AG09309 (cell line): ENCODE measurements at regions not wholly inside any gene's neighbourhood (a gene's known extent, or its start where the extent isn't known, plus 50 kb on each side); places are given as distances from the start of the nearest gene placed in this dataset.

ENCODE experiments used
- DNase-seq: peaks from one replicate; pipeline ENCODE4 v3.0.0-alpha.2; 2010; ENCODE audit warnings: low read depth
- H3K4me3 ChIP-seq: 2 replicates; pipeline ENCODE4 v1.5.1; 2011; ENCODE audit warnings: mild to moderate bottlenecking, low read depth, low read length, moderate library complexity; ENCODE audit not compliant: control insufficient read depth
- CTCF ChIP-seq: IDR thresholded peaks from 2 replicates; pipeline ENCODE4 v1.5.1; 2011; ENCODE audit warnings: mild to moderate bottlenecking, low read depth, low read length, inconsistent platforms; ENCODE audit not compliant: insufficient read depth, control insufficient read depth; ENCODE audit errors: missing control alignments

- no peak overlapping the region for H3K4me3 ChIP-seq
- TF ChIP-seq CTCF = no peak
- no peak for DNase-seq
These were observed 178.9 kb downstream of the SEM1 start for GRCh38 chr7:96530786-96531185.

- TF ChIP-seq CTCF = no peak
- no peak for DNase-seq
- no peak overlapping the region for H3K4me3 ChIP-seq
These were observed 182.4 kb downstream of the SEM1 start for GRCh38 chr7:96527133-96527827.

GRCh38 chr7:96526496-96526895 lies 183.2 kb downstream of the SEM1 start:
- DNase-seq = no peak
- no peak for TF ChIP-seq CTCF

GRCh38 chr7:96521068-96521894 lies 188.4 kb downstream of the SEM1 start:
- no peak for TF ChIP-seq CTCF
- H3K4me3 ChIP-seq = no peak overlapping the region
- DNase-seq = no peak

More at GRCh38 chr7:96526496-96526895, 183.2 kb downstream of the SEM1 start:
- H3K4me3 ChIP-seq = no peak overlapping the region

GRCh38 chr7:96508371-96508770 lies 186.5 kb upstream of the SLC25A13 start:
- no peak for TF ChIP-seq CTCF
- no peak overlapping the region for H3K4me3 ChIP-seq
- no peak for DNase-seq

GRCh38 chr7:96503597-96503996 lies 181.7 kb upstream of the SLC25A13 start:
- TF ChIP-seq CTCF = no peak
- DNase-seq = no peak
- no peak overlapping the region for H3K4me3 ChIP-seq
